ENCODE measurements at regions not wholly inside any gene's neighbourhood (a gene's known extent, or its start where the extent isn't known, plus 50 kb on each side); places are given as distances from the start of the nearest gene placed in this dataset.
A peak's percentile ranks its signal among the peaks of the same experiment; 100 is the strongest.

GRCh38 chr1:47554082-47554481 lies 116.2 kb downstream of the FOXD2 start:
- DNase-seq (ENCODE audit: low read depth, low spot score), result no peak

DNA sequence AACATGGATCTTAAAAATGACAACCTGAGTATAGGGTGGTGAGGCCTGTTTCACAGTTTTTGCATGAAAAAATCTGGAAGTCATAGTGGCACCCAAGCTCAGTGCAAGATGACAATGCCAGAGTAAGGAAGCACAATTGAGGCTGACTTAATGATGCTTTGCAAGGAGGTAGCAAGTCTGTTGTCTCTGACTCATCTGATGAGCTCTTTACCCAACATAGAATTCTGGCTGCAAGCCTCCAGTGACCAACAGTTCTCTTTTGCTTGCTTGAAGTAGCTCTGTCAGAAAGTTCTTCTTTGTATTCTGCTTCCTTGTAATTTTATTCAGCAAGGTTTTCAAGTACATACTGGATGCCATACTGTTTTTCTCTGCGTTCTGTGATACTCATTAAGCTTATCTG lies 117.1 kb downstream of the FOXD2 start:
- no peak for DNase-seq (ENCODE audit: low read depth, low spot score)

DNA sequence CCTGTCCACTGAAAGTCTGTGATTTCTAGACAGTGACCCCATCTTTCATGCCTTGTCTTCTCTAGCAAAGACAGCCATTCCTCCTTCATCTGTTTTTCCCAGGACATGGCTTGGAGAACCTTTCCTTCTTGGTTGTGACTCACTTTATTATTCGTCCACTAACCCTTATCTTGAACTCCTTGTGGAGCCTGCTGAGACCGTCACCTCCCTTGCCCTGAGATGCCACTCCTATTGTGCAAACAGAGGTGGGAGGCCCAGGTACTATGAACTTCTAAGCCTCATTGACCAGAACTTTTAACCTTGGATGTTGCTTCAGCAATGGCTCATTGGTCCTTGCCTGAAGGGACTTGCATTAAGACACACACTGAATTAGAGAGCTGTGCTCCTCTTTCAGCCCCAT lies 117.5 kb downstream of the FOXD2 start:
- no peak for DNase-seq (ENCODE audit: low read depth, low spot score)

DNA sequence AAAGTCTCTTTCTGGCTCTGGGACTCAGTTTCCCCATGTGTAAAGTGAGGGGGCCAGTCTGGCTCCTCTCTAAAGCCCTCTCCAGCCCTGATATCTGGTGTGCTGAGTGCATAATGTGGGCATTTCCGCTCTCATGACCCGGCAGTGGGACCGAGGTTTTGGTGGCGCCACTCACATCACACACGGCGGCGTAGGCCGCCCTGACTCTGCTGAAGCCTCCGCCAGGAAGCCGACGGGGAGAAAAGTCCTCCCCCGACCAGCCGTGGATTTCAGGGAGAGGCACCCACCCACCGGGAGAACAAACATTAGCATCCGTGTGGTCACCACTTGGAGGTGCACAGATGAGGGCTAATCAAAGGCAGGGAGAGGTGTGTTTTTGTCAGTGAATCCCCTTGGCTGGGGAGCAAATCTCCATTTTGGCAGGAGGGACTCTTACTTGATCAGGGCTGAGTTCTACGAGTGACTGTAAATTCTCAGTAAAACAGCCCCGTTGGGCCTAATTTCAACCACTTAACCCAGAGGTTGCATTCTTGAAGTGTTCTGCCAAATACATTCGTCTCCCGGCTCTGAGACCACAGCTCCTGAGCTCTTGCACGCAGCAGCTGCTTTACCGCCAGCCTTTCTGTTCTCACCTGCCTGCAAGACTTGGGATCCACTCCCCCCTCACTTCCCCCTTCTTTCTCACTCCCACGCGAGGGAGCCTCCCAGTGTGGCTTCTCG lies 118.2 kb downstream of the FOXD2 start:
- DNase-seq (ENCODE audit: low read depth, low spot score), result no peak

GRCh38 chr1:47557066-47557465 lies 119.2 kb downstream of the FOXD2 start:
- no peak for DNase-seq (ENCODE audit: low read depth, low spot score)

GRCh38 chr1:47558601-47559593 lies 121.1 kb downstream of the FOXD2 start:
- DNase-seq (ENCODE audit: low read depth, low spot score), result no peak

DNA sequence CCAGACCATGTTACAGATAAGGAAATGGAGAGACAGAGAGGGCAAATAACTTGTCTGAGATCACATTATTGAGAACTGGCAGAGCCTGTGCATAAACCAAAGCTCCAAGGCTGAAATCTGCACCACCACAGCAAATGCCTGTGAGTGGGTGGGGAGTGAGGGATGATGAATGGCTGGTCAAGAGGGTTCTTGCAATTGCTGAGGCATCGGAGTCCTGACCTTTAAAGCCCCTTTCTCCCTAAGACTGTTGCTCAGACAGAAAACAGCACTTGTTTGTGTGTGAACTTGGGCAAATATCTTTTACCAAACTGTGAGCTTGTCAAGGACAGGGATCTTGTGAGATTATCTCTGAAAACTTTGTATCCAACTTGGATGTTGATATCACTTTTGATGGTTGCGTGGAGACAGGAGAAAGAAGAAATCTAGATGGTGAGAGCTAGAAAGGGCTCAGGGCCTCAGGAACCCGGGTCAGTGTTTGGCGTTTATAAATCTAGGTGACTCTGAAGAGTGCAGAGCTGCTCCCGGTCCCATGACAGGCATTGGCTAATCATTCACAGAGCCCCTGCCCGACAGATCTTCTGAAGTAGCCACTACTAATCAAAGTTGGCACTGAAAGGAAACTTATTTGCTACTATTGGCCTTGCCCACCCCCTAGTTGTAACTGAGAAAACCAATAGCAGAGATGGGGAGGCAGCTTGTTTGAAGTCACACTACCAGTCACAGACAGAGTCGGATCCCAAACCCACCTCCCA lies 122.3 kb downstream of the FOXD2 start:
- no peak for DNase-seq (ENCODE audit: low read depth, low spot score)

DNA sequence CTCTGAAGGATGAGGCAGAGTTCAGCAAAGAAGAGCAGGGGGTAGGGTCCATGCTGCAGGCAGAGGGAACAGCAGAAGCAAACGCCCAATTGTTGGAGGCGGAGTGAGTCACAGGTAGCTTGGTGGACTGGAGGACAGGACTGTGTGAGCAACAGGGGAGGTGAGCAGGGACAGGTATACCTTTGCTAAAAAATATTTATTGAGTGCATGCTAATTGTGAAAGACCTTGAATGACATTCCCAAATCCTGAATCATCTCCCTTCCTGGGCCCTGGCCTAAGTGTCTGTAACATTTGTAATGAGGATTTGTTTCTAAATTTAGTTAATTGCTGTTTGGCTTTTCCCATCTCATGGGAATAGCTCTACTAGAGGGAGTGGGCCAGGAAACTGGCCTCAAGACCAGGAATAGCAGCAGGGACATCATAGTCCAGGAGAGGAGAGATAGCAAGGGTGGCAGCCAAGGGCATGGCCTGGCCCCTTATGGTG lies 123.7 kb downstream of the FOXD2 start:
- no peak for DNase-seq (ENCODE audit: low read depth, low spot score)

GRCh38 chr1:47562147-47562546 lies 124.3 kb downstream of the FOXD2 start:
- DNase-seq (ENCODE audit: low read depth, low spot score), result no peak

DNA sequence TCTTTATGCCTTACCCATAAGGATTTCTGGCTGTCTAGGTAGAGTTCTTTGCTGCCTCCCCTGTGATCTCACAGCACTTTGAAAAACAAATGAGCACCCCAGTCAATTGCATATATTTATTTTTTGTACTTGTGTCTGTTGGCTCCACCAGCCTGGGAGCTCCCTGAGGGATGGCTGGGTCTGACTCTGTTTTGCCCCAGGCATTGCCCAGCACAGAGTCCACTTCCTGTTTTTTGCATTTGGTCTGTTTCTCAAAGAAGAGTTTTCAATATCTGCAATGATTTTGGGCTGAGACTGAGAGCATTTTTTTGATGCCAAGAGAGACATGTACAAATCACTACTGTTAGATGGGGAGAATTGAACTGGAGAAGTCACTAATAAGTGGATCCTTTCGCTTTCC lies 125.0 kb downstream of the FOXD2 start:
- no peak for DNase-seq (ENCODE audit: low read depth, low spot score)

DNA sequence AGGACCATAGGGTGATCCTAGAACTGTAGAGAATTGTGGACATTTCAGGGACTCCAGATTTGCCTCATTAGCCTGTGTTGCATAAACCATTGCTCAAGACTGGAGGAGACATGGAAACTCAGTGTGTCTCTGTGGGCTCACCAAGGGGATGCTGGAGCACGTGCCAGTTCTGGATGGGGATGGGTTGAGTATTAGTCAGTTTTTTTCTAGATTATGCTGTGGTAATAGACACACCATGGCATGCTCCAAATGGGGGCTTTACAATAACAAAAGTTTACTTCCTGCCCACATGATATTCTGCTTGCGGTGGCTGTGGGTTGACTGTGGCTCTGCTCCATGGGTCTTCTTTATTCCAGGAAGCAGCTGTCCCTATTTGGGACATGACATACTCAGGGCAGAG lies 125.4 kb downstream of the FOXD2 start:
- DNase-seq (ENCODE audit: low read depth, low spot score), result no peak

DNA sequence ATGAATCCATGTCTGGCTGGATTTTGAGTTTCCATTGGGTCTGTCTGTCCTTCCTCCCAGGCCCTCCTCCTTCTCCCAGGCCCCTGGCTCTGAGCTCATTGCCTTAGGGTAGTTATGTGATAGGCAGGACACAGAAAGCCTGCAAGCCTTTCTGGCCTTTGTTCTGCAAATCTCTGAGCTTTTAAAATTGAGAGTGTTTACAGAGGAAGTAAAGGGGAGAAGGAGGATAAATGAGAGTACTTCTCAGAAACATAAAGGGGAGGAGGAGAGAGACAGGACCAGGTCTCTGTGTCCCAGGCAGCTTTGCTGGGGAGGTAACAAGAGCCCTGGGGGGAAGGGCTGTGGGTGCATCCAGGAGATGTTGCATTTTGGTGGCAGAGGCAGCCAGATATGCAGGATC lies 126.7 kb downstream of the FOXD2 start:
- no peak for DNase-seq (ENCODE audit: low read depth, low spot score)

- DNase-seq (ENCODE audit: low read depth, low spot score), result no peak
Measured at GRCh38 chr1:47565092-47565491, 127.2 kb downstream of the FOXD2 start.

DNA sequence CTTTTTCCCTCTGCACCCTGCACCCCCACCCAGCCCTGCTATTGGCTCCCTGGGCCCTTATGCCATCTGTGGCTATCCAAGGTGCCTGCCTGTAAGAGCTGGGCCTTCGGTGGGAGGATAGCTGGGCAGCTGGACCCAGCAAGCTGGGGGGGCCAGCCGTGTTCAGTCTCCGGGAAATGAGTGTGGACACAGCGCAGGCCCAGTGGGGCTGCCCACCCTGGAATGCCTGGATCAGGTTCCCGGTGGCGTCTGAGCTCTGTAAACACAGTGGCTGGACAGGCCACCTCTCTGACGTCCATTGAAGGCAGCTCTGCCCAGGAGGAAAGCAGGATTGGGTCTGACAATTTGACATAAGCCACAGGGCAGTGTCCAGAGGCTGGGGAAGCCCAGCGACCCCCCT lies 127.8 kb downstream of the FOXD2 start:
- no peak for DNase-seq (ENCODE audit: low read depth, low spot score)

- no peak for DNase-seq (ENCODE audit: low read depth, low spot score)
Measured at GRCh38 chr1:47568763-47569162, 130.9 kb downstream of the FOXD2 start.

DNA sequence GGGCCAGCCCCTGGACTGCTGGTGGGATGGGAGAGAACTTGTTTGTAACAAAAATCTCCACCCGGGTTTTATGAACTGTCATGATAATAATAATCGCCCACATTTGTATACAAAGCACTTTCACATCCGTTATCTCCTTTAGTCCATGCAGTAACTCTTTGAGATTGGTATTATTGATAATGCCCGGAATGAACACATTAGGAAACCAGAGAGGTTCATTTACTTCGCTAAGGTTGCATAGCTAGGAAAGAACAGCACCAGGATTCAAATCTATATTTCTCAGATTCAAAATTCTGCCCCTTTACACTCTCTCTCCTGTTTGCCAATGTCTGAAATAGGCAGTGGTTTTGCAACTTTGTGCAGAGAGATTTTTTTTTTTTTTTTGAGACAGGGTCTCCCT lies 131.4 kb downstream of the FOXD2 start:
- no peak for DNase-seq (ENCODE audit: low read depth, low spot score)

DNA sequence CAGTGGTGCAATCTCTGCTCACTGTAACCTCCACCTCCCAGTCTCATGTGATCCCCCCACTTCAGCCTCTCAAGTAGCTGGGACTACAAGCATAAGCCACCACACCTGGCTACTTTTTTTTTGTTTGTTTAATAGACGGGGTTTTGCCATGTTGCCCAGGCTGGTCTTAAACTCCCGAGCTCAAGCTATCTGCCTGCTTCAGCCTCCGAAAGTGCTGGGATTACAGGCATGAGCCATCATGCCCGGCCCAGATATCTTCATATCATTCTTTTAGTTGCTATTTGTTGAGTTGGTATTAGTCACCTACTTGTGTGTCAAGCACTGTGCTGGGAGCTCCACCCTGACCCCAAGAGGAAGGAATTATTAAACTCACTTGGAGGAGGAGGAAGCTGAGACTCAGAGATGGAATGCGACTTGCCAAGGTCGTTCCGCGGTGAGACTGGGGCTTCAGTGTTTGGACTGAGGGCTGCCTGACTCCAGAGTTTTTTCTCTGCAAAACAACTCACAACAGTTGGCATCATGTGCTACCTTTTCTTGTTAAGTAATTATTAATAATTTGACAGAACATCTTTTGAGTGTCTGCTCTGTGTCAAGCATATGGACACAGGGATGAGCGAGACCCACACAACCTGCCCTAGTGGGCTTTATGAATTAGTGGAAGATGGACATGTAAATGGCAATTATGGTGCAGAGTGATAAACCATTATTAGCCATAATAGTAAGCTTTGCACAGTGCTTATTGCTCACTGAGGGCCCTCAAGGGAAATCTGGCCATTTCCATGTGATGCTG lies 132.0 kb downstream of the FOXD2 start:
- peak; percentile 83 for DNase-seq (ENCODE audit: low read depth, low spot score)

GRCh38 chr1:47571161-47571560 lies 133.3 kb downstream of the FOXD2 start:
- DNase-seq (ENCODE audit: low read depth, low spot score), result no peak

DNA sequence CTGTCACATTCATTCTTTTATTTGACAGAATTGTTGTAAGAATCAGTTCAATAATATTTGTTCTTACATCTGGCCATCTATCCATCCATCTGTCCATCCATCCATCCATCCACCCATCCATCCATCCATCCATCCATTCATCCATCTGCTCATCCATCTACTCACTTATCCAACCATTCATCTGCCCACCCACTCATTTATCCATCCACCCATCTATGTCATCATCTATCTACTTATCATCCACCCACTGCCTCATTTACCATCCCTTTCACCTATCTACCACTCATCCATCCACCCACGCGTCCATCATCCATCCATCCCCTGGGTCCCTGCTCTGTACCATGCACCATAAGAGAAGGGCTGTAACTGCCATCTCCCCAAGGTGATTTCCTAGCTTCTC lies 134.1 kb downstream of the FOXD2 start:
- DNase-seq (ENCODE audit: low read depth, low spot score), result no peak

DNA sequence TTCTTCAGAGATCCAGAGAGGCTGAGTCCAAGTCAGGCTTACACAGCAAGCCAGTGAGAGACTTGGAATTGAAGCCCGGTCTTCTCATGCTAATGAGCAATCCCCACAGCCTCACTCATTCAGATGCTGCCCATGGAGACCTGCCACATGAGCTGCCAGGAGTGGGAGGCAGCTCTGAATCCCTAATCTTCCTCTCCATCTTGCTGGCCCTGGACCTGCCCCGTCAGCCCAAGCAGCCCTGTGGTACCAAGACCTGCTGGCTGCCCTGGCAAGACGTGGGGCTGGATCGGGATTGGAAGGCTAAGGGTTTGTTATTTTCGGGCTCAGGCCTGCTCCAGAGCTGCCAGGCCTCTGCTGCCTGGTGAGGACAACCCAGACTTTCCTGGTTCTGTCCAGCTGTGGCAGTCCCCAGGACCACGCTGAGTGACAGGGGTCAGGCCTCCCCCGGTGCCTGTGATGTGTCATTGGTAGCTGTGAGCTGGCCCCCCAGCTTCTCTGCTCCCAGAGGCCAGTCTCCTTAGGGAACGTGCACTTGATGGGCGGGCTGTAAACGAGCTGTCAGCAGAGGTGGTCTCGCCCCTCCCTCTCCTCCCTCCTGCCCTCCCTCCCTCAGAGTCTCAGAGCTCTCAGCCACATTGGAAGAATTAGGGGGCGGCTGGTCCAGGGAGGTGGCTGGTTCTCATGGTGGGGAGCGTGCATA lies 135.0 kb downstream of the FOXD2 start:
- DNase-seq (ENCODE audit: low read depth, low spot score), result peak; percentile 44
